ENCODE measurements at regions not wholly inside any gene's neighbourhood (a gene's known extent, or its start where the extent isn't known, plus 50 kb on each side); places are given as distances from the start of the nearest gene placed in this dataset.

DNA sequence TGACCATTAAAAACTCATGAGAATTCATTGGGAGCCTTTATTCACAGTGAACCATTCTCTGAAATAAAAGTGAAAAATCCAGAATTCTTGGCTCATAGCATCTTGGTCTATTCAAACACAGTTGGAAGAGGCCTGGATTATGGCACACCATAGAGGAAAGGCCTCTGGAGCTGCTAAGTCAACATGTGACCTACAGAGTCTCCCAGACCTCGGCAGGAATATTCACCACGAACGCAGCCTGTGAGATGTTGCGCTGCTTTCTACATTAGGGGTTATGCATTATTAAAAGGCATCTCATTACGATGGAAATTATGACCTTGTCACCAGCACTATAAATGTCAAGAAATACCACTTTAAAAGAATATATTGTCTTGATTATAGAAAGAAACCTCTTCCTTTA lies 132.6 kb downstream of the EFNB2 start:
- no peak overlapping the region for H3K27ac Mint-ChIP-seq (ENCODE audit: low read depth)
- no peak overlapping the region for H3K4me3 Mint-ChIP-seq
- peaks cover 2% of the 10 kb centered on the region for H3K36me3 Mint-ChIP-seq (ENCODE audit: insufficient read depth)
- no peaks in the 10 kb centered on the region for H3K9me3 Mint-ChIP-seq
- H3K4me1 Mint-ChIP-seq: no peaks in the 10 kb centered on the region
- H3K27me3 Mint-ChIP-seq: no peaks in the 10 kb centered on the region
- ATAC-seq (replicated peaks; ENCODE audit: extremely low read depth, poor library complexity, severe bottlenecking): no peak
- DNase-seq (ENCODE audit: low spot score in 2 of 2): no peak

DNA sequence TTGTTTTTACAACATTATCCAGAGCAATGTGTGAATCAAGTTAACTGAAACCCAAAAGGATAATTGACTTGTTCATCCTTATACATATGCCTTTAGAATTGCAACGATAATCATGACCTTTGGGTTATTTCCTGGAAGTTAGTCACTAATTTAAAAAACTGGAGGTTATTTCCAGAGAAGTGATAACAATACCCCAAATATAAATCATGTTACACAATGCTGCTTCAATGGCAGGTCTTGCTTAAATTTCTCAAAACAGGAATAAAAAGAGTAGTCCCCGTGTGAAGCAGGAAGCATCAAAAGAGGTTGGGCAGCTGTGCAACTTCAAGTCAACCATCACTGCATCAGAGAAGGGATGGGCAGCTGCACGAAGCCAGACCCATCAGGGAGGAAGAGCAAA lies 134.4 kb downstream of the EFNB2 start:
- DNase-seq (ENCODE audit: low spot score in 2 of 2) (no peak), ATAC-seq (replicated peaks; ENCODE audit: extremely low read depth, poor library complexity, severe bottlenecking) (no peak)
- no peak overlapping the region for H3K27ac Mint-ChIP-seq (ENCODE audit: low read depth)
- no peaks in the 10 kb centered on the region for H3K9me3 Mint-ChIP-seq
- no peaks in the 10 kb centered on the region for H3K27me3 Mint-ChIP-seq
- H3K4me1 Mint-ChIP-seq: no peaks in the 10 kb centered on the region
- H3K36me3 Mint-ChIP-seq (ENCODE audit: insufficient read depth): no peaks in the 10 kb centered on the region
- H3K4me3 Mint-ChIP-seq: no peak overlapping the region

DNA sequence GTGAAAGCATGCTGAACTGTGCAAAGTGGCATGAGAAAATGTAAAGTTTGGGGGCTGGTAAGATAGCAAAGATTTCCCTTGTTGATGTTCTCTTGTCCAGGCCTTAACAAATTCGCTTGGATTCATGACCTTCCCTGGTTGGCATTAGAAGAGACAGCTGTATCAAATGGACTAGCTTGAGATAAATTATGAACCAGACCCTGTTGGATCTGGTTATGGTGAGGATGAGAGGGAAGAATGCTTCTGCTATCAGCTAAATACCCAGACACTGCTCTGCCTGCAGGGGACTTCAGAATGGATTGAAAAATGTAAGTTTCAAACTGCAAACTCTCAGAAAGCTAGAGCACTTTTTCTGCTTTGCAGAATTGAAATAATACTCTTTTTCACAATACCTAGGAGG lies 135.2 kb downstream of the EFNB2 start:
- ATAC-seq (replicated peaks; ENCODE audit: extremely low read depth, poor library complexity, severe bottlenecking) (no peak), DNase-seq (ENCODE audit: low spot score in 2 of 2) (no peak)
- Mint-ChIP-seq H3K27me3 (no peaks in the 10 kb centered on the region), H3K4me1 (no peaks in the 10 kb centered on the region), H3K27ac (ENCODE audit: low read depth) (no peak overlapping the region), H3K4me3 (no peak overlapping the region), H3K36me3 (ENCODE audit: insufficient read depth) (no peaks in the 10 kb centered on the region), H3K9me3 (no peaks in the 10 kb centered on the region)

DNA sequence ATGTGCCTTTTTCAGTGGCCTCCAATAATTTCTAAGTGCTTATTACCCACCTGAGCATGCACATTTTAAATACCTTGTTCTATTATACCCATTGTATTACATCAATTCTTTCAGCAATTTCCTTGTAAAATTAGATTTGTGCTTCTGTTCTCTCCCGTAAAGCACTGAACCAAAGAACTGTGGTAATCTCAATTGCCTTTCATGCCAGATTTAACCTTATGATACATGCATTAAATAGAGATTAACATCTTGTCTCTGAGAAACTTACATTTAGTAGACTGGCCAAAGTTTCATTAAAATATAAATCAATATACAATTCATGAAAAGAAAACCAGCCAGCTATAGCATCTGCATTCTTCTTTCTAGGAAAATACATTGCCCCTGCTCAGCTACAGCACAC lies 137.2 kb downstream of the EFNB2 start:
- H3K27me3 Mint-ChIP-seq: no peaks in the 10 kb centered on the region
- H3K4me3 Mint-ChIP-seq: no peak overlapping the region
- H3K27ac Mint-ChIP-seq (ENCODE audit: low read depth): no peak overlapping the region
- DNase-seq (ENCODE audit: low spot score in 2 of 2): no peak
- no peak for ATAC-seq (replicated peaks; ENCODE audit: extremely low read depth, poor library complexity, severe bottlenecking)
- no peaks in the 10 kb centered on the region for H3K36me3 Mint-ChIP-seq (ENCODE audit: insufficient read depth)
- no peaks in the 10 kb centered on the region for H3K9me3 Mint-ChIP-seq
- no peaks in the 10 kb centered on the region for H3K4me1 Mint-ChIP-seq

DNA sequence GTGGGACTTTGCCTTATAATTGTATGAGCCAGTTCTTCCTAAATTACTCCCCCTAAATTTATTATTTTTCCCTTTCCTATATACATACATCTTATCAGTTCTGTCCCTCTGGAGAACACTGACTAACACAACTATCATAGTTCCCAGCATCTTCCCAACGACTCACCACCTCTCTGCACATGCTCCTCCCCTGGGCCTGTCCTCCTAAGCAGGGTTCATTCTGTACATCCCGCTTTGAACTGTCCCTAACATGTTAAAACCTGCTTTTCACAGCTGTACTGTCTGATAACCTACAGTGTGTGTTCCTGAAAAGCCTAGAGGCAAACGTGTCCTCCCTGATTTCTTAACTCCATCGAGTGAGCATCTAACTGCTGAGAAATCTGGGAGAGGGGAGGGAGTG lies 141.7 kb downstream of the EFNB2 start:
- Mint-ChIP-seq H3K27ac (ENCODE audit: low read depth) (no peak overlapping the region), H3K4me1 (no peaks in the 10 kb centered on the region), H3K27me3 (no peaks in the 10 kb centered on the region), H3K4me3 (no peak overlapping the region), H3K9me3 (peaks cover 5% of the 10 kb centered on the region), H3K36me3 (ENCODE audit: insufficient read depth) (no peaks in the 10 kb centered on the region)
- ATAC-seq (replicated peaks; ENCODE audit: extremely low read depth, poor library complexity, severe bottlenecking) (no peak), DNase-seq (ENCODE audit: low spot score in 2 of 2) (no peak)

DNA sequence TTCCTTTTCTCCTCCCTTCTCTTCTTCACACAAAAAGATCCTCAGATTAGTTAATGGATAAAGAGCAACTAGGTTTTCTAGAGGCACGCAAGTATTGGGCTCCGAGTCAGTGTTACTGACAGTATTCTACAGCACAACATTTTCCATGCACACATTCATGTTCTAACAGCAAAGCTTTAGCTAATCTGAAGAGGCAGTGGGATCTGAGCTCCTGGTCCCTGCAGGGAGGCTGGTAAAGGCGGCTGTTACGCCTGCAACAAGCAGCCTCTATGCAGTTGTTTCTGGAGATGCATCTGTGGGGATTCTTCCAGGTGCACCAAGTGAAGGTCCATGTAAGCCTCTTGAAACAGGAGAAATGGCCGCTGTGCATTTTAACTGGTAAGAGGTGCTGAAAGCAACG lies 143.8 kb downstream of the EFNB2 start:
- ATAC-seq (replicated peaks; ENCODE audit: extremely low read depth, poor library complexity, severe bottlenecking): no peak
- no peak for DNase-seq (ENCODE audit: low spot score in 2 of 2)
- Mint-ChIP-seq H3K27ac (ENCODE audit: low read depth) (no peak overlapping the region), H3K27me3 (no peaks in the 10 kb centered on the region), H3K36me3 (ENCODE audit: insufficient read depth) (no peaks in the 10 kb centered on the region), H3K4me1 (no peaks in the 10 kb centered on the region), H3K4me3 (no peak overlapping the region), H3K9me3 (peaks cover 5% of the 10 kb centered on the region)

DNA sequence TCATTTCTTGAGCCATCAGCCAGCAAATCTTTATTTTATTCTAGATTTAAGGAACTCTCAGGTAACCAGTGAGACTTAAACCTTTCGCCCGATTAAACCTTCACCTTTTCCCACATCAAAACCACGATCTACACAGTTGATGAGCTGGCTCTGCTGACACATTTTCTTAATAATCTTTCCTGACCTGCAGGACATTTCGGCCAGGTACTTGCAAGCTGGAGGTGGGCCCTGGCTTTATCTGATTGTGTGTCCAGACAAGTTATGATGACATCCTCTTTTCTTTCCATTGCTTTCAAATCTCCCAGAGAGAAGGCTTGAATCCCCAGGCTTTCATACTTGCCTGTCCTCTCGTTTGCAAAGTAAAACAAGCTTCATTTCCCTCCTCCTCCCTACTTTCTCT lies 144.2 kb downstream of the EFNB2 start:
- DNase-seq (ENCODE audit: low spot score in 2 of 2): no peak
- no peak overlapping the region for H3K27ac Mint-ChIP-seq (ENCODE audit: low read depth)
- no peaks in the 10 kb centered on the region for H3K27me3 Mint-ChIP-seq
- no peak overlapping the region for H3K4me3 Mint-ChIP-seq
- H3K36me3 Mint-ChIP-seq (ENCODE audit: insufficient read depth): no peaks in the 10 kb centered on the region
- H3K9me3 Mint-ChIP-seq: peaks cover 5% of the 10 kb centered on the region
- ATAC-seq (replicated peaks; ENCODE audit: extremely low read depth, poor library complexity, severe bottlenecking): no peak
- no peaks in the 10 kb centered on the region for H3K4me1 Mint-ChIP-seq

DNA sequence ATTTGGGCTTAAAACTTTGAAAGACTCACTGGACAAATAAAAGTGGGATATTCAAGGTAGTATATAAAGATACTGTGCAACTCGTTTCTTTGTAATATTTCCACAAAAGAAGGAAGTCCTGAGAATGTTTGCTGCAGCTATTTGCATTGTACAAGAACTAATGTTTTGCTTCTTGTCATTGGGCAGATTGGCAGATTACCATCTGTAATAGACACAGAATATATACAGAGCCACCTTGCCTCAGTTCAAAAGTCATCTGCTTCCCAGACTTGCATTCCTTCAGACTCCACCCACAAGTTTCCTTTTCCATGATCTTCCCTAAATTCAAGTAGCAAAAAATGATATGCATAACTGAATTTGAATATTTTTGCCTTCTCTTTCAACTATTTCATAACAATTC lies 145.1 kb downstream of the EFNB2 start:
- no peak overlapping the region for H3K27ac Mint-ChIP-seq (ENCODE audit: low read depth)
- ATAC-seq (replicated peaks; ENCODE audit: extremely low read depth, poor library complexity, severe bottlenecking): no peak
- peaks cover 5% of the 10 kb centered on the region for H3K9me3 Mint-ChIP-seq

DNA sequence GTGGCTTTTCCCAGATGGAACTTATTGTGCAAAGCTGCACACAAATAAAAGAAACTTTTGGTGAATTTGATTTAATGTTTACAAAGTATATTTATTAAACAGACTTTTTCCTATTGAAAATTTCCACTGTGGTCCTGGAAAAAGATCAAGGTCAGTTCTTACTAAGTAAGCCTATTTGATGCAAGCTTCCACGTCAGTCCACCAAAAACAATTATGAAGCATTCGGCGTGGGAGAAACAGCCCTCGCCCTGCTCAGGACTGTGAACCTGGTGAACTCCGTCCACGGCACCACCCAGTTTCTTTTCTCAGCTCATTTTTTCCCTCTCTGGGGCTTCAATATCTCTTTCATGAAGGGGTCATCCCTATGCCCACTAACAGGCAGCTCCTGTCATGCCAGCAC lies 149.8 kb downstream of the EFNB2 start:
- Mint-ChIP-seq H3K27me3 (no peaks in the 10 kb centered on the region), H3K4me1 (no peaks in the 10 kb centered on the region)

More for the DNA sequence above, 145.1 kb downstream of the EFNB2 start:
- Mint-ChIP-seq H3K4me1 (no peaks in the 10 kb centered on the region), H3K4me3 (no peak overlapping the region), H3K36me3 (ENCODE audit: insufficient read depth) (no peaks in the 10 kb centered on the region), H3K27me3 (no peaks in the 10 kb centered on the region)
- no peak for DNase-seq (ENCODE audit: low spot score in 2 of 2)

DNA sequence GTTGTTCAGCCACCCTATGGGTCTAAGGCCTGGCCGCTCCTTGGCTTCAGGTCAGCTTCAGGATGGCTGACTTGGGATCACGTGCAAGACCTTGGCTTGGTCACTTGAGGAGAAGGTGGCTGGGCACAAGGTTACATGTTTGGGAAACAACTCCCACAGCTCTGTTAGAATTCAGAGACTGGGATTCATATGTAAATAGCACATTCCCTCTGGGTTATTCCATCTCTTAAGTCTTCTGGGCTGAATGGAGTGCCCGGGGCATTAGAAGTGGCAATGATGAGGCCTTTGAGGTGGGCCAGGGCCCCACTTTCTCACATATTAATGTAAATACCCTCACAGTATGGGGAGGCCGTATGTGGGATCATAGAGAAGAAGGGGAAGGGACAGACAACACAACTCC lies 150.9 kb downstream of the EFNB2 start:
- ATAC-seq (replicated peaks; ENCODE audit: extremely low read depth, poor library complexity, severe bottlenecking) (no peak), DNase-seq (ENCODE audit: low spot score in 2 of 2) (no peak)
- no peaks in the 10 kb centered on the region for H3K4me1 Mint-ChIP-seq
- H3K36me3 Mint-ChIP-seq (ENCODE audit: insufficient read depth): no peaks in the 10 kb centered on the region
- no peak overlapping the region for H3K4me3 Mint-ChIP-seq
- no peaks in the 10 kb centered on the region for H3K27me3 Mint-ChIP-seq
- H3K27ac Mint-ChIP-seq (ENCODE audit: low read depth): no peak overlapping the region
- H3K9me3 Mint-ChIP-seq: no peaks in the 10 kb centered on the region

More for the DNA sequence above, 149.8 kb downstream of the EFNB2 start:
- Mint-ChIP-seq H3K36me3 (ENCODE audit: insufficient read depth) (no peaks in the 10 kb centered on the region), H3K9me3 (no peaks in the 10 kb centered on the region), H3K27ac (ENCODE audit: low read depth) (no peak overlapping the region), H3K4me3 (no peak overlapping the region)
- no peak for DNase-seq (ENCODE audit: low spot score in 2 of 2)
- ATAC-seq (replicated peaks; ENCODE audit: extremely low read depth, poor library complexity, severe bottlenecking): no peak

DNA sequence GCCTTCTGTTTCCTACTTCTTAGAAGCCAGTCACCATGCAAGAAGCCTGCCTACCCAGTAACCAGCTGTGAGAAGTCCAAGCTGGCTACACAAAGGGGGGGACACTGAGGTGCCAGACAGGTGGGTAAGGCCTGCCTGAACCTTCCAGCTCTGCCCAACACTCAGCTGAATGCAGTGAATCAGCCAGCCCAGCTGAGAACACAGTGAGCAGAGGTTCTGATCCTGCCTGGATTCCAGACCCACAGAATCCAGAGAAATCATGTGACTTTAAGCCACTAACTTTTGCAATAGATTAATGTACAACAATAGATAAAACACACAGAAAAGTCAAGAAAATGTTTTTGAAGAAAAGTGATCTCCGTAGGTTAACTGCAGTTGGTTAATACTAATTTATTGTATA lies 151.7 kb downstream of the EFNB2 start:
- H3K4me1 Mint-ChIP-seq: no peaks in the 10 kb centered on the region
- H3K4me3 Mint-ChIP-seq: no peak overlapping the region
- H3K27ac Mint-ChIP-seq (ENCODE audit: low read depth): no peak overlapping the region
- H3K27me3 Mint-ChIP-seq: peaks cover 5% of the 10 kb centered on the region
- no peaks in the 10 kb centered on the region for H3K36me3 Mint-ChIP-seq (ENCODE audit: insufficient read depth)
- no peak for ATAC-seq (replicated peaks; ENCODE audit: extremely low read depth, poor library complexity, severe bottlenecking)
- DNase-seq (ENCODE audit: low spot score in 2 of 2): no peak
- H3K9me3 Mint-ChIP-seq: no peaks in the 10 kb centered on the region

DNA sequence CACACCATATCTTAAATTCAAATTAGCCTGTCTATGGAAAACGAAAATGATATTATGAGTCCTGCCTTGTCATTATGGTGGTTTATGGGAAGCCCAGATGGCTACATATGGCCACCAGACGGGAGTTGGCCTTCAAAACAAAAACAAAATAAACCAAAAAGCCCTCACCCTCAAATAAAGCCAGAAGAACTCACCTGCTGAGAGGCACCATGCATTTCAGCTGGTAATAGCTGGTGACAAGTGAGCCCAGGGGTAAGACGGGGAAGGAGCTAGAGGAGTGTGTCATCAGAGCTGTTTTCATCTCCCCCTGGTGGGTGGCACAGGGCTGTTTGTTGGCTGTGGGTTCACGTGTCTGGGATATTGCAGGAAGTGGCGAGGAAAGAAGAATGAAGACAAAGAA lies 152.9 kb downstream of the EFNB2 start:
- Mint-ChIP-seq H3K27me3 (peaks cover 10% of the 10 kb centered on the region), H3K36me3 (ENCODE audit: insufficient read depth) (no peaks in the 10 kb centered on the region), H3K4me1 (no peaks in the 10 kb centered on the region), H3K27ac (ENCODE audit: low read depth) (no peak overlapping the region), H3K9me3 (no peaks in the 10 kb centered on the region), H3K4me3 (no peak overlapping the region)
- ATAC-seq (replicated peaks; ENCODE audit: extremely low read depth, poor library complexity, severe bottlenecking) (no peak), DNase-seq (ENCODE audit: low spot score in 2 of 2) (no peak)

DNA sequence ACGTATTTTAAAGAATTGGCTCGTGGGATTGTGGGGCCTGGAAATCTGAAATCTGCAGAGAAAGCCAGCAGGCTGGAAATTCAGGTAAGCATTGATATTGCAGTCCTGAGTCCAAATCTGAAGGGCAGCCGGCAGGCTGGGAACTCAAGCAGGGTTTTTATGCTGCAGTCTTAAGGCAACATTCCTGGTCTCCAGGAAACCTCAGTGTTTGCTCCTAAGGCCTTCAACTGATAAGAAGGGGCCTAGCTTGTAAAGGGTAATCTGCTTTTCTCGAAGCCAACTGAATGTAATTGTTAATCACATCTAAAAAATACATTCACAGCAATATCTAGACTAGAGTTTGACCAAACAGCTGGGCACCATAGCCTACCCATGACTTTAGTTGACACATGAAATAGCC lies 154.4 kb downstream of the EFNB2 start:
- no peaks in the 10 kb centered on the region for H3K9me3 Mint-ChIP-seq
- no peaks in the 10 kb centered on the region for H3K4me1 Mint-ChIP-seq
- H3K27me3 Mint-ChIP-seq: peaks cover 10% of the 10 kb centered on the region
- ATAC-seq (replicated peaks; ENCODE audit: extremely low read depth, poor library complexity, severe bottlenecking) (no peak), DNase-seq (ENCODE audit: low spot score in 2 of 2) (no peak)
- no peak overlapping the region for H3K4me3 Mint-ChIP-seq
- no peak overlapping the region for H3K27ac Mint-ChIP-seq (ENCODE audit: low read depth)
- no peaks in the 10 kb centered on the region for H3K36me3 Mint-ChIP-seq (ENCODE audit: insufficient read depth)

Data from central memory CD8-positive, alpha-beta T cell (primary cell).